Neuronal stem cell (in vitro differentiated cells): ENCODE measurements at regions not wholly inside any gene's neighbourhood (a gene's known extent, or its start where the extent isn't known, plus 50 kb on each side); places are given as distances from the start of the nearest gene placed in this dataset.

Source experiments
- DNase-seq: peaks from one replicate; pipeline ENCODE4 v3.0.0-alpha.2; 2013; ENCODE audit warnings: low spot score
- H2AFZ ChIP-seq: one replicate; pipeline ENCODE4 v1.6.1; 2013; ENCODE audit warnings: mild to moderate bottlenecking, low read length, inconsistent platforms
- H2AK5ac ChIP-seq: 2 replicates; pipeline ENCODE4 v1.6.1; 2013; ENCODE audit warnings: low read depth, mild to moderate bottlenecking, inconsistent platforms, low read length, moderate library complexity, mixed read lengths
- H2BK120ac ChIP-seq: 2 replicates; pipeline ENCODE4 v1.6.1; 2013; ENCODE audit warnings: low read depth, mild to moderate bottlenecking, inconsistent platforms, low read length, moderate library complexity, mixed read lengths
- H2BK12ac ChIP-seq: one replicate; pipeline ENCODE4 v1.6.1; 2013; ENCODE audit warnings: low read length, inconsistent platforms
- H2BK15ac ChIP-seq: 2 replicates; pipeline ENCODE4 v1.6.1; 2013; ENCODE audit warnings: mild to moderate bottlenecking, low read length, inconsistent platforms, mixed read lengths
- H2BK5ac ChIP-seq: one replicate; pipeline ENCODE4 v1.6.1; 2013; ENCODE audit warnings: inconsistent platforms, mild to moderate bottlenecking, low read length, moderate library complexity
- H3K14ac ChIP-seq: one replicate; pipeline ENCODE4 v1.6.1; 2013; ENCODE audit warnings: low read length, inconsistent platforms
- H3K18ac ChIP-seq: 2 replicates; pipeline ENCODE4 v1.6.1; 2013; ENCODE audit warnings: low read length, inconsistent platforms
- H3K23ac ChIP-seq: 2 replicates; pipeline ENCODE4 v1.6.1; 2013; ENCODE audit warnings: low read depth, mild to moderate bottlenecking, mixed read lengths, low read length, inconsistent platforms; ENCODE audit not compliant: poor library complexity
- H3K27ac ChIP-seq: replicated peaks from 3 replicates; pipeline ENCODE4 v1.5.1; 2013; ENCODE audit warnings: low read length, inconsistent platforms
- H3K27me3 ChIP-seq, 3 experiments: 2 replicates each; pipeline ENCODE4 v1.6.1; 2013; ENCODE audit warnings: low read length in 3 of 3, mild to moderate bottlenecking in 2 of 3, inconsistent platforms in 1 of 3, low read depth in 1 of 3, mixed read lengths in 1 of 3, moderate library complexity in 1 of 3; ENCODE audit not compliant: control insufficient read depth in 3 of 3, insufficient read depth in 3 of 3
- H3K36me3 ChIP-seq, 2 donors: replicated peaks in 1 of 2; 2 replicates each; pipeline ENCODE4 v1.6.1; 2013; ENCODE audit warnings: low read length in 2 of 2; ENCODE audit not compliant: control insufficient read depth in 2 of 2, insufficient read depth in 2 of 2
- H3K4ac ChIP-seq: 2 replicates; pipeline ENCODE4 v1.6.1; 2013; ENCODE audit warnings: inconsistent platforms, mild to moderate bottlenecking, low read length, moderate library complexity
- H3K4me1 ChIP-seq, 2 donors: 1 replicate in 1 of 2; 2 replicates in 1 of 2; pipeline ENCODE4 v1.6.1; 2013; ENCODE audit warnings: low read length in 2 of 2, low read depth in 1 of 2; ENCODE audit not compliant: control insufficient read depth in 2 of 2, insufficient read depth in 1 of 2
- H3K4me2 ChIP-seq: one replicate; pipeline ENCODE4 v1.6.1; 2013; ENCODE audit warnings: mild to moderate bottlenecking, low read length, inconsistent platforms; ENCODE audit not compliant: insufficient read depth, poor library complexity, severe bottlenecking
- H3K4me3 ChIP-seq, 2 donors: 2 replicates each; pipeline ENCODE4 v1.5.1; 2013; ENCODE audit warnings: low read length in 2 of 2, mild to moderate bottlenecking in 2 of 2, inconsistent platforms in 1 of 2, moderate library complexity in 1 of 2
- H3K79me1 ChIP-seq: one replicate; pipeline ENCODE4 v1.6.1; 2013; ENCODE audit warnings: low read depth, mild to moderate bottlenecking, inconsistent platforms, low read length, moderate library complexity
- H3K9ac ChIP-seq: one replicate; pipeline ENCODE4 v1.6.1; 2013; ENCODE audit warnings: mild to moderate bottlenecking, low read depth, low read length, inconsistent platforms; ENCODE audit not compliant: poor library complexity
- H3K9me3 ChIP-seq, 2 donors: replicated peaks in 1 of 2; 2 replicates each; pipeline versions ENCODE3 to v1.6.1; 2013; ENCODE audit warnings: low read length in 2 of 2, mild to moderate bottlenecking in 2 of 2, inconsistent platforms in 1 of 2, low read depth in 1 of 2, mixed read lengths in 1 of 2, moderate library complexity in 1 of 2; ENCODE audit not compliant: control insufficient read depth in 2 of 2, insufficient read depth in 1 of 2
- H4K8ac ChIP-seq: one replicate; pipeline ENCODE4 v1.6.1; 2013; ENCODE audit warnings: low read depth, mild to moderate bottlenecking, inconsistent platforms, low read length, moderate library complexity
- H4K91ac ChIP-seq: one replicate; pipeline ENCODE4 v1.6.1; 2013; ENCODE audit warnings: low read length, low read depth, mild to moderate bottlenecking, inconsistent platforms; ENCODE audit not compliant: poor library complexity
- WGBS, 2 donors: extraction: QIAGEN DNeasy Blood & Tissue Kit; methylation state at CpG; one replicate each; pipeline ENCODE4 v1.1.7; 2013; ENCODE audit warnings: missing lambda C conversion rate in 2 of 2, mixed read lengths in 1 of 2; ENCODE audit not compliant: insufficient read length in 2 of 2, insufficient replicate concordance in 1 of 2; ENCODE audit errors: extremely low coverage in 2 of 2; 5-methylcytosine and 5-hydroxymethylcytosine counted together

GRCh38 chr12:61985830-61986229 is 274.4 kb upstream of the USP15 start:
- Histone ChIP-seq H4K8ac (no peak overlapping the region), H3K9me3 (no peaks in the 10 kb centered on the region), H3K4ac (no peak overlapping the region), H3K23ac (no peak overlapping the region), H3K36me3 (no peaks in the 10 kb centered on the region), H2BK12ac (no peak overlapping the region), H3K18ac (no peak overlapping the region), H3K14ac (no peak overlapping the region), H3K9ac (no peak overlapping the region), H3K27me3 (no peaks in the 10 kb centered on the region), H3K4me3 (no peak overlapping the region), H3K4me2 (no peak overlapping the region), H4K91ac (no peak overlapping the region), H2BK5ac (no peak overlapping the region), H2BK15ac (no peak overlapping the region), H2BK120ac (no peak overlapping the region), H3K79me1 (no peaks in the 10 kb centered on the region), H3K27ac (no peak overlapping the region), H2AK5ac (no peak overlapping the region), H3K4me1 (no peaks in the 10 kb centered on the region), H2AFZ (no peak overlapping the region)
- no peak for DNase-seq
- WGBS, 2 donors = no CpG with 5 or more reads among the region's 2 CpGs

GRCh38 chr12:61987173-61987572 is 273.0 kb upstream of the USP15 start:
- no peak overlapping the region for H3K23ac ChIP-seq
- H3K9ac ChIP-seq = no peak overlapping the region
- no peak overlapping the region for H3K4ac ChIP-seq
- no CpG with 5 or more reads among the region's 2 CpGs for WGBS, 2 donors
- no peaks in the 10 kb centered on the region for H3K4me1 ChIP-seq
- H3K9me3 ChIP-seq = no peaks in the 10 kb centered on the region
- no peak overlapping the region for H3K14ac ChIP-seq
- no peak overlapping the region for H2BK120ac ChIP-seq
- H3K27ac ChIP-seq = no peak overlapping the region
- no peak overlapping the region for H4K91ac ChIP-seq
- no peak overlapping the region for H3K4me3 ChIP-seq
- H3K36me3 ChIP-seq = no peaks in the 10 kb centered on the region
- H3K27me3 ChIP-seq = no peaks in the 10 kb centered on the region
- no peak overlapping the region for H3K18ac ChIP-seq
- H4K8ac ChIP-seq = no peak overlapping the region
- H2BK12ac ChIP-seq = no peak overlapping the region
- no peak overlapping the region for H3K4me2 ChIP-seq
- no peaks in the 10 kb centered on the region for H3K79me1 ChIP-seq
- no peak overlapping the region for H2BK15ac ChIP-seq
- DNase-seq = no peak
- H2AFZ ChIP-seq = no peak overlapping the region
- no peak overlapping the region for H2AK5ac ChIP-seq
- H2BK5ac ChIP-seq = no peak overlapping the region

- Histone ChIP-seq H3K18ac (no peak overlapping the region), H4K91ac (no peak overlapping the region), H2BK12ac (no peak overlapping the region), H2BK15ac (no peak overlapping the region), H3K4me2 (no peak overlapping the region), H2BK120ac (no peak overlapping the region), H3K9me3 (no peaks in the 10 kb centered on the region), H3K4ac (no peak overlapping the region), H3K23ac (no peak overlapping the region), H3K27me3 (no peaks in the 10 kb centered on the region), H2BK5ac (no peak overlapping the region), H3K4me1 (no peaks in the 10 kb centered on the region), H3K79me1 (no peaks in the 10 kb centered on the region), H3K4me3 (no peak overlapping the region), H4K8ac (no peak overlapping the region), H2AK5ac (no peak overlapping the region), H3K27ac (no peak overlapping the region), H3K14ac (no peak overlapping the region), H3K36me3 (no peaks in the 10 kb centered on the region), H2AFZ (no peak overlapping the region), H3K9ac (no peak overlapping the region)
- no CpG with 5 or more reads among the region's 3 CpGs for WGBS, 2 donors
- no peak for DNase-seq
Measured at GRCh38 chr12:61991661-61992060, 268.5 kb upstream of the USP15 start.

GRCh38 chr12:61993734-61994345 is 266.4 kb upstream of the USP15 start:
- Histone ChIP-seq H3K23ac (no peak overlapping the region), H2BK120ac (no peak overlapping the region), H3K4ac (no peak overlapping the region), H2AFZ (no peak overlapping the region), H3K27me3 (no peaks in the 10 kb centered on the region), H2AK5ac (no peak overlapping the region), H3K9ac (no peak overlapping the region), H3K4me1 (no peaks in the 10 kb centered on the region), H3K9me3 (no peaks in the 10 kb centered on the region), H3K4me3 (no peak overlapping the region), H4K91ac (no peak overlapping the region), H2BK15ac (no peak overlapping the region), H3K14ac (no peak overlapping the region), H3K18ac (no peak overlapping the region), H3K27ac (no peak overlapping the region), H2BK5ac (no peak overlapping the region), H3K4me2 (no peak overlapping the region), H3K79me1 (no peaks in the 10 kb centered on the region), H4K8ac (no peak overlapping the region), H2BK12ac (no peak overlapping the region), H3K36me3 (no peaks in the 10 kb centered on the region)
- no CpG with 5 or more reads among the region's 2 CpGs for WGBS, 2 donors
- DNase-seq = peak; percentile 47
